Panc1 (cell line): ENCODE measurements at regions not wholly inside any gene's neighbourhood (a gene's known extent, or its start where the extent isn't known, plus 50 kb on each side); places are given as distances from the start of the nearest gene placed in this dataset.

ENCODE experiments used
- CTCF ChIP-seq: fragments of 450-650 bp; IDR thresholded peaks from 2 replicates; pipeline ENCODE4 v1.5.1; 2017; ENCODE audit warnings: mild to moderate bottlenecking
- POLR2AphosphoS5 ChIP-seq: IDR thresholded peaks from 2 replicates; pipeline ENCODE4 v1.6.1; 2012; ENCODE audit warnings: mild to moderate bottlenecking, low read depth, low read length, moderate library complexity
- SIN3A ChIP-seq: IDR thresholded peaks from 2 replicates; pipeline ENCODE4 v1.6.1; 2012; ENCODE audit warnings: low read depth, mild to moderate bottlenecking, low read length, moderate library complexity, borderline replicate concordance; ENCODE audit not compliant: insufficient read depth
- TCF7L2 ChIP-seq: IDR thresholded peaks from 2 replicates; pipeline ENCODE4 v1.6.1; 2011; ENCODE audit warnings: mild to moderate bottlenecking, low read depth, low read length, inconsistent platforms

- no peak for TF ChIP-seq TCF7L2
- TF ChIP-seq CTCF: no peak
- TF ChIP-seq POLR2AphosphoS5: no peak
- TF ChIP-seq SIN3A: no peak
Measured at GRCh38 chr3:83890039-83890762, 1068.6 kb upstream of the CADM2 start.
